SKM-1 treated with dmso at 0.1 percent for 144 hours (cell line): ENCODE measurements at regions not wholly inside any gene's neighbourhood (a gene's known extent, or its start where the extent isn't known, plus 50 kb on each side); places are given as distances from the start of the nearest gene placed in this dataset.
"Not testable (repeated sequence)": the region's sequence is repeated elsewhere in the genome, so short reads cannot be mapped to it uniquely, and the experiment has no call there.

Source experiments
- DNase-seq: peaks from one replicate; lab custom pipeline; 2025; ENCODE audit not compliant: unreplicated experiment; lab: John Stamatoyannopoulos, UW

DNA sequence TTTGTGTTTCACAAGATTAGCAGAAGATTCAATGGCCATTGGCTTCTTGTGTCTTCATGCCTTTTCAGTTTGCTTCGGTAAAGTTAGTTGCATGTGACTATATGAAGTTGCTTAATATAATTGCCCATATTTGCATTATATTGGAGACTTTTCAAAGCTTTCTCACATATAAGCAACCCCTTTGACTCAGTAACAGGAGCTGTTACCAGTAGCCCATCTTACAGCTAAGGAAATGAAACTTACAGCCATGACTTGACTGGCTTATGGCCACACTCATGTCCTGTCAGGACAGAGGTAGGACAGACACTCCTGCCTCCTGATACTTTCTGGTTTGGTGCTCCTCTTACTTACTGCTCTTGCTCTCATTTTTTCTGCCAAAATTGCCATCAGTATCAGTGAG, 1082.1 kb downstream of the BCL11B start:
- DNase-seq = no peak

DNA sequence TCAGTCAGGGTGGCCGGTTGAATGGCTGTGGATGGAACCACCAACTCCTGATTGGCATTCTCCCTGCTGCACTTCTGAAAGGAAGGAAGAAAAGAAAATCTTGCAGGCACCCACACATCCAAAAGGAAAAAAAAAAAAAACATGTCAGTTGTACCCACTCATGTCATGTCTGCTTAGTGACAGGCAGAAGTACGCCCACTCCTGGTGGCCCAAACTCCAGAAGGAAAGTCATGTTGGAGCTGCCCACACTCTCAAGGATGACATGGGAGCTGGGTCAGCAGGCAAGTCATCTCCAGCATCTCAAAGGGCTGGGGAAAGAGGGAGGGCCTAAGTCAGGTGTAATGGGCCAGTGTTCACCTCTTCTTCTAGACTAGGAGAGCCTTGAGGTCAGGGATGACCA, 1079.1 kb downstream of the BCL11B start:
- no peak for DNase-seq

DNA sequence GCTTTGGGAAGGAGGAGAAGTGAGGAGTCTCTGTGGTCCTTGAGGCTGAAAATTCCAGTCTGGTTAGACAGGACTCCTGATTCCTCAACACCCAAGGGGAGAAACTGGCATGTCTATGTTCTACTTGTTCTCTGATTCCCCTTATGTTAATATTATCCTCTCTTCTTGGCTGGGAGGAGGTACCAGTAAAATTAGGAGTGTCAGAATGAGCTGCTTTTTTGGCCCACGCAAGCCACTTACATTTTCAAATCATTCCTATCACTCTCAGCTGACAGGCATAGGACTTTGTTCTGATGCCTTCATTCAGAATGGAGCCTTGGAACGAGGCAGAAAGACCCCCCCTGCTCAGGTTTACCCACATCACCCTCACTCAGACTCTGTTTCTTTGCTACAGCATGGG, 1077.2 kb downstream of the BCL11B start:
- DNase-seq = no peak

DNA sequence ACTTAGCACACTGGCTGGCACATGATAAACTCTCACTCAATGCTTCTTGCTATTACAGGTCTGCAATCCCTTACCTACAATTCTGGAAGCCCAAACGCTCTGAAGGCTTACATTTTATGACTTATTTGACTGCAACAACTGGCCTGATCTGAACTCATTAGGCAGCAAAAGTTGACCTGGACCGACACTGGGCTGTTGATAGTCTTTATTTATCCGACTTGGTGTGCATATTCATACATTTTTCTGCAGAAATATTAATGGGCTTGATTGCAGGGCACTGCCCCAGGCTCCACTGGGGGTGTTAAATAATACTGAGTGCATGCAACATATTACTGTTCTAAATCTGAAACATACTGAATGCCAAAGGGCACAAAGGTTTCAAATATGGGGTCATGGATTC, 1076.7 kb downstream of the BCL11B start:
- DNase-seq = no peak

DNA sequence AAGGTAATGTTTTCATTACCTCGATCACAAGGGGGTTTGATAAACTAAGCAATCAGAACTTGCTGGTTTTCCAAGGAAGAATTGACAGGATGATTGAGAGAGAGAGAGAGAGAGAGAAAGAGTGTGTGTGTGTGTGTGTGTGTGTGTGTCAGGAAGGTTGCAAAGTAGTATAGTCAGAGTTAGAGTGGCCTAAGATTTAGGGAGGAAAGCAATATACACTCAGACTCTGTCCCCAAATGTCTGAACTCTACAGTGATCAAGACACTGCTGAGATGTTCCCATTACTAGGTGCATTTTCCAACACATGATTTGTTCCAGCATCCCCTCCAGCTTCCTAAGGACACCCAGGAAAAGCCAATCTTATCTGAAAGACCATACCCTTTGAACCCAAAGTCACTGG, 1074.1 kb downstream of the BCL11B start:
- DNase-seq = no peak

DNA sequence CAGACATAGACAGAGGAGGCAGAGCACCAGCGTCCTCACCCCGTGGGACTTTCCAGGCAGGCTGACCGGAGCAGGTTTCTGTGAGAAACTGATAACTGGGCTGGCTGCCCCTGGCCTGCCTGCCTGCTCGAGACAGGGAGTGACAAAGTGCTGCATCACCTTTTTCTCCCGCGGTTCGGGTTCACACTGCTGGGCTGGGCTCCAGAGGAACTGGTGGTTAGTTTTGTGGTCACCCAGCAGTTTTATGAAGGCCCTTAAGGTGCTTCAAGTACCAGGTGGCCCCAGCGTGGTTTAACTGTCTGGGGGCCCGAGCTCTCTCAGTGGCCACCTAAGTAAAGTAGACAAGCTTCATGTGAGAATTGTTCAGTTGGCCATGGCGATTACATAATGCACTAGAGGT, 1073.6 kb downstream of the BCL11B start:
- DNase-seq = no peak

DNA sequence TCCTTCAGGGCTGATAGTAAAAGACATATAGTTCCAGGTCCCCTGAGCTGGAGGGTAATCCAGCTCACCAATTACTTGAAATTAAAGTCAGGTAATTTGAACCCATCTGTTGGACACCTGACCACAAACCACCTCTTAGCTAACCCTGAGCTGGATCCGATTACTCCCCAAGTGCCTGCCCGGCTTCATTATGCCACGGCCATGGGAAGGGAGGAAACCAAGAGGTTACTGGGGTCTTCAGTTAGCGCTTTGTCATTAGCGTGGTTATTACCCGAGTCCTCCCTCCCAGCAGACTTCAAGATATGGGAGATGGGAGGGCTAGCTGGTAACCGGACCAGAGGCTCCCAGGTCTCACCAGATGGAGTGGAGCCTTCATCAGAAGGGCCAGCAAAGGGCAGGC, 1071.4 kb downstream of the BCL11B start:
- DNase-seq = no peak

DNA sequence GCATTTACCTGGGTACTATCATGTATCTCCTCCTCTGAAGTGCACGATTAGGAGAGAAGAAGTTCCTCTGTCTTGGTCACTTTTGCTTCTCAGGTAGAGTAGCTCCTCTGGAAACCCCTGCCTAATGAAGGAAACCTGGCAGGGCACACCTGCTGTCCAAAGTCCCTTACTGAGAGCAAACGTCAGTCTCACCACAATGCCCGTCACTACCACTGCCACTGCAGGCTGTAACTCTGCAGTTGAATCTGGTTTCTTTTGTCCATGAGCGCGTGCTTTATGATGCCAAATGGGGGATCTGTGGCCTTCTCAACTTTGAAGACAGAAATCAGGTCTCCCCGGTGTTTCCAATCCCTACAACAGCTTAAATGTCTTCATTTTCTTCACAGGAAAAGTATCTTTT, 1068.6 kb downstream of the BCL11B start:
- DNase-seq = no peak

DNA sequence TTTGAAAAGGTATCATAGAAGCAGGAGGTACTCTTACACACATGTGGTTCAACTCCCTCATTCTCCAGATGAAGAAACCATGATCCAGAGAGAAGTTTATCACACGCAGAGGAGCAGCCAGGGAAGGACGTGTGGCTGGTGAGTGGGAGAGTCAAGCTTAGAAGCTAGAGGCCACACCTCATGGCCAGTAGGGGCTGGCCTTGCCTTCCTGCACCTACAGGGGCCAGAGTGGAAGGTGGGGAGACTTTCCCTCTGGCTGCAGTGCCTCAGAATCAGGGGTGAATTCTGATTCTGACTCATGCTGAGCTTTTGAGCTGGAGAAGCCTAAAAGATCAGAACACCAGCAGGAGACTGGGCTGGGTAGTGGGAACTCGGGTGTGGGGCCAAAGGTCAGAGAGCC, 1067.9 kb downstream of the BCL11B start:
- no peak for DNase-seq

DNA sequence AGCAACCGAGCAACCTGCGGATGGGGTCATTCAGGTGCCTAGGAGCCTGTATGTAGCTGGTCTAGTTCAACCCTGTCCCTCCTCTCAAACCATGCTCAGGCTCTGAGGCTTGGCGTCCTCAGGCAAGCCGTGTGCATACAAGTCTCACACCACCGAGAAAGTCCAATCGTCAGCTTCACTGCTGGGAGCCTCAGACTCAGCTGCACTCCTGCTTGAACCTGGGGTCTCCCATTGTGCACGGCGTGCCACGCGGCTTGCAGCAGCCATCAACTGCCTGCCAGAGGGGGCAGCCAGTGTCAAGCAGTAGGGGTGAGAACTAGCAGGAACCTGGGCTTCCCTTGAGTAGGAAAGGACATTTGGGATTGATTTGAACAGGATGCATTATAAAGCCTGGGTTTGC, 1064.6 kb downstream of the BCL11B start:
- DNase-seq = no peak

DNA sequence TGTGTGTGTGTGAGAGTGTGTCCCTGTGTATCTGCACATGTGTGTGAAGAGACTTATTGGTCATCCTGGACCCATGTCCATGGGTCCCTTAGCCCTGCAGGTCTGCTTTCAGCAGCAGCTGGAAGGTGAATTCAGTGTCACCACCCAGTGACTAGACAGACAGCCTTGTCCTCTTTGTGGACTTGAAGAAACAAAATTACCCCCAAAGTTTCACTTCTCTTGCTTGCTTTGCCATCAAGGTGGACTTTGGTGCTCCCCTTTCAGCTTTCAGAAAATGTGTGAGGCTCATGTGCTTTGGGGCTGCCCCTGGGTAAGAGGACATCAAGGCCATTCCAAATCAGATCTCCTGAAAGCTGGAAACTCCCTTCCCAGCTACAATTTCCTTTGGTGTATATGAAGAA, 1063.8 kb downstream of the BCL11B start:
- no peak for DNase-seq

DNA sequence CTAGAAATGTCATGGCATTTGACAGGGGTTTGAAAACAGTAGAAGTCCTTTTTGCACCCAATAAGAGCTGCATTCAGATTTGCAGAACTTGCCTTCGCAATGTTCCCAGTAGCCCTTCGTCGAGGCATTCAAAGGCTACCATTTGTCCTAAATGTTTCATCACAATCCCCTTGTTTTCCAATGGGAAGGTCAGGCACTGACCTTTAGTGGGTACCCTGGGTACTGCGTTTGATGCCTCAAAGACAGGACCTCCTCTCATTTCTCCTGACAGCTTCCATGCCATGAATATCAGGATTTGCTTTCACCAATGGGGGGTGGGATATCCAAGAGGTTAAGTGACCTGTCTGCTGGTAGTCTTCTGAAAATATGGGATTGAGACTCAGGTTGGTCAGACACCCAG, 1063.1 kb downstream of the BCL11B start:
- DNase-seq = no peak

DNA sequence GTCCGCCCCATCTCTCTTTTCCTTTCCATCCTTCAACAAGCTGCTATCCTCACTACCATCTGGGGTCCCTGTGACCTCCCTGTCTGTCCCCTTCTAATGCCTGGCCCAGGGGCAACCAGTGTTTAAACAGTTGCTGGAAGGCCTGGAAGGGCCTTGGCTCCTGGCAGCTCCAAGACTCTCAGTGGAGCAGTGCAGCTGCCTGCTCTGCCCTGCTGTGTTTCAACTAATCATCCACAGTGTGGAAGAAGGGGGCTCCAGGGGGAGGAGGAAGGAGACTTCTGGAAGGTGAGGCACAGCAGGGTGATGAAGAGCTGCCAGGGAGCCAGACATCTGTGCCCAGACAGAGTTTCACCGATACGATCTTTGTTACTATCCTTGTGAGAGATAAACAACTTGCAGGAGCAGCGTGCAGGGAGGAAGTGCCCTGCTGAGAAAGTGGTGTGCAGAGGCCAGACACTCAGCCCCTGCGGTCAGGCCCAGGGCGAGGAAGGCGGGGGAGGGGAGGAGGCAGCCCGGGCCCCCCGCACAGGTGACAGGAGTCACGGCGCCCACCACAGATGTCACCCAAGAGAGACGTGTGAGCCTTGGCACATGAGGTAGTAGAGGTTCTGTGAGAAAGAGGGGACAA, 1061.8 kb downstream of the BCL11B start:
- DNase-seq = no peak

DNA sequence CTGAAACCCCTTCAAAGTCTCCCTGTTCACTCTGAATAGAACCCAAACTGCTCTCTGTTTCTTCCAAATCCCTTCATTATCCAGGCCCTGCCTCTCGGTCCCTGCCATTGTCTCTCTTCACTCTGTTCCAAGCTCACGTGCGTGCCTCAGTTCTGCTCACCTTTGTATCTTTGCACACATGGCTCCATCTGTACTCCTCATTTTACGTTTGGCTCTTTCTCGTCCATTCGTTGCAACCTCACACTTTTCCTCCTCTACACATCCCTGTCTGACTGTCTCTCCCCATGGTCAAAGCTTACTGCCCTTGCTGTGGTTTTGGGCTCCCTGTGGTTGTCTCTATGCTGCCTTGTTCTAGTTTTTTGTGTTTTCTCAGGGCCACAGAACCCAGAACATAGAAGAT, 1054.5 kb downstream of the BCL11B start:
- DNase-seq = no peak

DNA sequence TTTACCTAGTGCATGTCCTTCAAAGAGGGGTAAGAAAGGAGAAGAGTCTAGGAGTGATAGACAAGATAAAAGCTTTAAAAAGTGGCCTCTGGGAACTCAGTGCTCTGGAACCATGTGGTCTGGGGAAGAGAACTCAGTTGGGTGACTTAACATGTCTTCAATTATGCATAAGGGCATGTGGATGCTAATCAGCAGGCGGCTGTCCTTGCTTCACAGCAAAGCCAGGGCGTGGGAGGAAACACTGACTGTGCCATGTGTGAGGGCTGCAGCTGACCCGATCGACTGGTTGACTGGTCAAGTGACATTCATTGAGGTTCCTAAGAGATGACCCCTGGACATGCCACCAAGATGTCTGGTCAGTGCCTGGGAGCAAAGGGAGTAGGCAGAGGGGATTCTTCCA, 1053.8 kb downstream of the BCL11B start:
- DNase-seq = no peak

DNA sequence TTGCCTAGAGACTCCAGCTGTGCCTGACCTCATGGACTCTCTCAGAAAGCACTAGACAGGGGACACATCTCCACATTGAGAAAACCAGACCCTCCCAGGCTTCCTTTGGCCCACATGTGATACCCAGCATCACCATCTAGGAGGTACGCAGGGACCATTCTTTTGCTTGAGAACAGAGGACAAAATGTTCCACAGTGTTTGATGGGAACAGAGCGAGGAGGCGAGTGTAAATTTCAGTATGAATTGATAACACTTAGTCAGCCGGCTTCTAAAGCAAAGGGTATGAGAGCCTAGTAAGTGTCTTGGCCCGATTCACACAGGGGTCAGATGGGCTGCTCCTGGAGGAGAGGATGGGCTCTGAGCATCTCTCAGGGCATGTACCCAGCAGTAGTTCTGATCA, 1052.4 kb downstream of the BCL11B start:
- no peak for DNase-seq

DNA sequence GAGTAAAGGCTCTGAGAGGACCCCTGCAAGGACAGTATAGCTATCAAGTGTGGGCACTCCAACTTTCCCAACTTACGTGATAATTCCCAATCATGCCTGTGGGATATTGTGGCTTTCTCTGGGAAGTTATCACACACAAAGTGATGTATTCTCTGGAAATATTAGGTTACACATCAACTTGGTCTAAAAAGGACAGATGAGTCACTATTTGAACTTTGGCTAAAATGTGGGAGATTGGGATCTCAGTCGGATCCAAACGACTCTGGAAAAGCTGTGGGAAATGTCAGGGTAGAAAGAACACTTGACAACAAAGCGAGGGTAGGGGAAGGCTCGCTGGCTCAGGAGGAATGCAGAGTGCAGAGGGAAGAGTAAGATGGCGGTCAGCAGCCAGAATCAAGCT, 1048.9 kb downstream of the BCL11B start:
- no peak for DNase-seq

DNA sequence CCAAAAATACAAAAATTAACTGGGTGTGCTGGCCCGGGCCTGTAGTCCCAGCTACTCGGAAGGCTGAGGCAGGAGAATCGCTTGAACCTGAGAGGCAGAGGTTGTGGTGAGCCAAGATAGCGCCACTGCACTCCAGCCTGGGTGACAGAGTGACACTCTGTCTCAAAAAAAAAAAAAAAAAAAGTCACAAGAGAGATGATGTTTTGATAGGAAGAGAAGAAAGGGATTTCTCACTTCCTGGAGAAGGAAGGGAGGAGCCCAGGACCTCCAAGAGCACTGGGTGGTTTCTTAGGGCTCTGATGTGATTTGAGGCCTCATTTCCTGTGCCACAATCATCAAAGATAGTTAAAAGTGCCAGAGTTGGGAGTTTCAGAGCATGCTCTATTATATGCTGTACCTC, 1048.3 kb downstream of the BCL11B start:
- not testable (repeated sequence) for DNase-seq

DNA sequence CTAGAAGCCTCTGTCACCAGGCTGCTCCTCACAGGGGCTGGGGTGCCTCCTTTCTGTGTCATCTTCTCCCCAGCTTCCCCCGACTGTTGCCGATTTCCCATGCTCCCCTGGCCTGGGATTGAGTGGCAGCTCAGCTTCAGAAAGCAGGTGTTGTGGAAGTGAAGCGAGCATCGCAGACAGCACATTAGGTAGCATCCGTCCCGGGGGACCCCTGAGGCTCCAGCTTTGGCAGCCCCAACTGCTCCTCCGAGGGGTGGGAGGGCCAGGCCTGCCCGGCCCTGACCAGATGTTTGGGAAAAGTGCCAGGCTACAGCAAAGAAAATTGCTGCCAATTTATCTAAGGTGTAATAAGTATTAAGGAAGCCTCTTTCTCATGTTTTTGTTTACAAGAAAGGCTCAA, 1045.6 kb downstream of the BCL11B start:
- DNase-seq = no peak

DNA sequence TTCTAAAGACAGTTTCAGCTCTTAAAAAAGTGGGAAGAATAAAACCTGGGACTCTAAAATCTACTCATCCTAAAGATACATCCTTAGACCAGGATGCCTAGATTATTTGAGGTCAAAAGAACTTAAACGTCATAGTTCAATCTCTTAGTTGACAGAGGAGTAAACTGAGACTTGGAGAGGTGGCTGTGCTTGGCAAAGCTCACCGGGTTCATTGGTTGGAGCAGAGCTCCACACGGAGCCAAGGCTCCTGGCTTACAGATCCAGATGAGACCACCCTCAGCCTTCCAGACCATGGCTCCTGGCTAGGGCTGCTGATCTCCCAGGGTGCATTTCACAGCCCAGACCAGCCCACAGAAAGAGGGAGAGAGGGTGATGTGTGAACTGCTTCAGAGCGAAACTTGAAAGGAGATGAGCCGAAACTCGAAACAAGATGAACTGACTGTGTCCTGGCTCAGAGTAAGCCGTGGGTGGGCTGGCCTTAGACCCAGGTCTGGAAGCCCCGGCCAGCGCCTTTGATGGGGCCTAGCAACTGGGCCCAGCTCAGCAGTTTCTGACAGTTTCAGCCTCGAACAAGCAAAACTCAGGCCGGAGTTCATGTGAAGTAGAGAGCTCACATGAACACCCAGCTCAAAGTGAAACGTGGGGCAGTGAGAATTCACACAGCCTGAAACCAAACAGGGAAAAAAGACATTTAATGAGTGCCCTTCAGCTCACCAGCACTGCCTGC, 1044.8 kb downstream of the BCL11B start:
- no peak for DNase-seq

DNA sequence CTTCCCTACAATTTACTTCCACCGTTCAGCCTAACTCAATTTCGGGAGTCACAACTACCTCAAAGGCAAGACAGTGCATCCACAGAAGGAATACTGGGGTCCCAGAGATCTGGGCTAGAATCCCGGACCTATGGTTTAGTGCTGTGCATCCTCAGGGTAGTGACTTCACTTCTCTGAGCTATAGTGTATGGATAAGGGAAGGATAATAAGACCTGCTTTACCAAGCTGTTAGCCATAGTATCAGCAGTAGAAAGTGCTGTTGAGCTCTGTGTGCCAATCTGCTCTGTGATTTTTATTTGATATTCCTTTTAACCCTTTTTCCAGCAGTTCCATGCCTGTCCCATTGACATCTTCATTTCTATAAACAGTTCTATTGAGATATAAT, 1044.3 kb downstream of the BCL11B start:
- no peak for DNase-seq

DNA sequence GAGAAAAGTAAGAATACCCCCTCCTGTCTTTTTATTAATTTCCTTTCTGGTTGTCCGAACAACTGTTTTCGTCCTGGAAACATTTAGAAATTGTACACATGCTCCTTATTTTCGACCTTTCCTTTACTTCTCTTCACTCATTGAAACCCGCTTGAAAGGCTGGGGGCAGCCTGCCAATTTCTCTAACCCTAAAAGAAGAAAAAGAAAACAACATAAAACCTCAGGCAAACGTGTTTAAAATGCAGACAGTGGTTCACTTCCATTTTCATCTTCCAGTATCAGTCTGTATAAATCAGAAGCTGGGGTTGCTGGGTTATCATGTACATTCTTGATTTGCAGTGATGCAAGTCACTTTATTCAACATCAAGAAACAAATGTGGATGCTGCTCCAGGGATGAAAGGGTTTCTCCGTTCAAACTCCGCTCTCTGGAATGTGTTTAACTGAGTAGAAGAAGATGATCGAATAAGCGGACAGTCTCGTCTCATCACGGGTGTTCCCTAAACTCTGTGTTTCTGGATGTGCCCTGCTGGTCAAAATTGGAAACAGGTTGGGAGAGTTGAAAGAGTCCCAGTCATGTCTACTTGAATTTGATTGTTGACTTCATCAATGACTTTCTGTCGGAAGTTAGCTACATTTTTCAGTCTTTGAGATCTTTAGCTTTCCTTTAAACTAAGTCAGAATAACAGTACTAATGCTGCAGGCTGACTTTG, 1042.2 kb downstream of the BCL11B start:
- DNase-seq = no peak

DNA sequence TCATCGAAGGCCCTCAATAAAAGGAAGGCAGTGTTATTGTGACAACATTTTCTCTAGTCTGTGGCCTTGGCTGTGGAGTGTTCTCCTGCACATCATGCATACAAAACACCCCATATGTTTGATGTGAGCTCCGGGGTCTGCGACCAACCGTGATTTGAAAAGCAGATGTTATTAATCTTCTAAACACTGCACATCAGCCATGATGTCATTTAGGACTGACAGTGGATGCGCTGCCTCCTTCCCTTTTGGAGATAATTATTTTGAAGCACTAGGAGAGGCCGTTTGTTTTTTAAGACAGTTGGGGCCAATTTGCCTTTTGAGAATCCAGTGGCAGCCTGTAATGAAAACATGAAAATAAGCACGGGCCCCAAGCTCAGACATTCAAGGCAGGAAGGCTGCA, 1041.6 kb downstream of the BCL11B start:
- DNase-seq = no peak
